Suprapubic skin (tissue), 4 donors: ENCODE measurements at regions not wholly inside any gene's neighbourhood (a gene's known extent, or its start where the extent isn't known, plus 50 kb on each side); places are given as distances from the start of the nearest gene placed in this dataset.

Experiments
- CTCF ChIP-seq, 2 donors: fragments of 200-600 bp in 1 of 2; fragments of 450-650 bp in 1 of 2; sonication (generic) in 1 of 2; IDR thresholded peaks; one replicate each; pipeline ENCODE4 v1.5.1; 2016 to 2019; ENCODE audit warnings: antibody characterized with exemption in 2 of 2, mild to moderate bottlenecking in 1 of 2, moderate library complexity in 1 of 2
- EP300 ChIP-seq: sonication (generic); formaldehyde crosslinking; IDR thresholded peaks from one replicate; pipeline ENCODE4 v1.6.1; 2017; ENCODE audit warnings: antibody characterized with exemption
- POLR2A ChIP-seq, 2 donors: fragments of 450-650 bp; IDR thresholded peaks; one replicate each; pipeline ENCODE4 v1.6.1; 2017; ENCODE audit warnings: antibody characterized with exemption in 2 of 2, mild to moderate bottlenecking in 2 of 2, moderate library complexity in 2 of 2
- POLR2AphosphoS5 ChIP-seq, 3 donors: sonication (generic); formaldehyde crosslinking; IDR thresholded peaks; one replicate each; pipeline ENCODE4 v1.6.1; 2017; ENCODE audit warnings: antibody characterized with exemption in 3 of 3

- TF ChIP-seq CTCF (IDR thresholded peaks at IDR 0.05) (no peak), POLR2A (IDR thresholded peaks at IDR 0.05) (no peak), POLR2AphosphoS5 (IDR thresholded peaks at IDR 0.05) (no peak), EP300 (no peak)
Measured at GRCh38 chr6:87923389-87924050, 124.1 kb upstream of the SPACA1 start.
